GM21528 (cell line): ENCODE measurements at regions not wholly inside any gene's neighbourhood (a gene's known extent, or its start where the extent isn't known, plus 50 kb on each side); places are given as distances from the start of the nearest gene placed in this dataset.

Experiments used
- ATAC-seq: cut with Tn5 transposase; IDR thresholded peaks from one replicate; pipeline ENCODE4 v1.9.1; 2021; ENCODE audit warnings: mild to moderate bottlenecking, moderate library complexity; ENCODE audit not compliant: unreplicated experiment, low FRiP score

- no peak for ATAC-seq
These were observed 58.2 kb downstream of the ESM1 start for GRCh38 chr5:54927097-54927746.

- ATAC-seq: no peak
These were observed 60.9 kb downstream of the ESM1 start for GRCh38 chr5:54924487-54924886.

- no peak for ATAC-seq
These were observed 68.1 kb downstream of the ESM1 start for GRCh38 chr5:54917323-54917722.

- ATAC-seq: no peak
These were observed 69.8 kb downstream of the ESM1 start for GRCh38 chr5:54915466-54916027.

GRCh38 chr5:54912021-54912420 is 73.4 kb downstream of the ESM1 start:
- no peak for ATAC-seq

- no peak for ATAC-seq
These were observed 75.2 kb downstream of the ESM1 start for GRCh38 chr5:54909911-54910870.

- ATAC-seq: no peak
These were observed 76.4 kb downstream of the ESM1 start for GRCh38 chr5:54908774-54909525.

- no peak for ATAC-seq
These were observed 79.4 kb downstream of the ESM1 start for GRCh38 chr5:54905942-54906537.

GRCh38 chr5:54905246-54905795 is 80.1 kb downstream of the ESM1 start:
- no peak for ATAC-seq

- ATAC-seq: no peak
These were observed 81.0 kb downstream of the ESM1 start for GRCh38 chr5:54904425-54904824.

GRCh38 chr5:54902791-54903473 is 82.5 kb downstream of the ESM1 start:
- peak; percentile 100 for ATAC-seq

- no peak for ATAC-seq
These were observed 84.2 kb downstream of the ESM1 start for GRCh38 chr5:54900984-54901725.

- no peak for ATAC-seq
These were observed 88.4 kb downstream of the ESM1 start for GRCh38 chr5:54897001-54897400.

GRCh38 chr5:54895816-54896341 is 89.5 kb downstream of the ESM1 start:
- ATAC-seq: no peak

GRCh38 chr5:54894957-54895815 is 90.2 kb downstream of the ESM1 start:
- ATAC-seq: no peak

GRCh38 chr5:54889826-54890225 is 95.6 kb downstream of the ESM1 start:
- ATAC-seq: no peak

- no peak for ATAC-seq
These were observed 97.7 kb downstream of the ESM1 start for GRCh38 chr5:54887663-54888062.

- ATAC-seq: no peak
These were observed 98.5 kb downstream of the ESM1 start for GRCh38 chr5:54886866-54887265.
